NB4 (cell line): ENCODE measurements at regions not wholly inside any gene's neighbourhood (a gene's known extent, or its start where the extent isn't known, plus 50 kb on each side); places are given as distances from the start of the nearest gene placed in this dataset.

Experiments
- DNase-seq: peaks from one replicate; pipeline ENCODE4 v3.0.0; 2010; ENCODE audit warnings: low read depth
- H3K4me3 ChIP-seq: one replicate; pipeline ENCODE4 v1.5.1; 2011; ENCODE audit warnings: mild to moderate bottlenecking, low read depth, low read length, moderate library complexity
- MYC ChIP-seq: IDR thresholded peaks from 2 replicates; pipeline ENCODE4 v1.6.1; 2011; ENCODE audit warnings: low read depth, low read length
- POLR2A ChIP-seq: IDR thresholded peaks from 2 replicates; pipeline ENCODE4 v1.6.1; 2011; ENCODE audit warnings: mild to moderate bottlenecking; ENCODE audit not compliant: insufficient read length; ENCODE audit errors: extremely low read depth
- TF ChIP-seq, protein P1 (sequence below): IDR thresholded peaks from one replicate; pipeline ENCODE4 v1.5.1; 2012; ENCODE audit warnings: low read depth, low read length
- TF ChIP-seq, protein P2 (sequence below): IDR thresholded peaks from 2 replicates; pipeline ENCODE4 v1.6.1; 2011; ENCODE audit warnings: low read depth, low read length

DNA sequence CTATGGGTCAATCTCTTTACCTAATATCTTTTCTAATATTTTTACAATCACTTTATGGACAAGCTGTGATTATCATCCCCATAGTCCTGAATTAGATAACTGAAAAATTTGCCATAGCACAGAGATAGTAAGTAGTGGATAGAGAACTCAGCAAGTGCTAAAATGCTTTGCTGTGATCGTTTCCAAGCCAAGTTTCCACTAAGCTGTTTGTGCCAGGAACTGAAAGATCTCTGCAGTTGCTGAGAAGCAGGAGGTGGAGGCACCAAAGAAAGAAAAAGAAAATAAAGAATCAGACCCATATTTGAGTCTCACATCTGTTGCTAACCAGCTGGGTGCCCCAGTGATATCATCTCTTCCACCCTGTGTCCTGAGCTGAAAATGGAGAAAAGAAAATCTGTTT lies 605.6 kb upstream of the BOD1L1 start:
- no peak overlapping the region for H3K4me3 ChIP-seq
- TF ChIP-seq POLR2A, result no peak
- no peak for TF ChIP-seq MYC
- TF ChIP-seq, protein P1, sequence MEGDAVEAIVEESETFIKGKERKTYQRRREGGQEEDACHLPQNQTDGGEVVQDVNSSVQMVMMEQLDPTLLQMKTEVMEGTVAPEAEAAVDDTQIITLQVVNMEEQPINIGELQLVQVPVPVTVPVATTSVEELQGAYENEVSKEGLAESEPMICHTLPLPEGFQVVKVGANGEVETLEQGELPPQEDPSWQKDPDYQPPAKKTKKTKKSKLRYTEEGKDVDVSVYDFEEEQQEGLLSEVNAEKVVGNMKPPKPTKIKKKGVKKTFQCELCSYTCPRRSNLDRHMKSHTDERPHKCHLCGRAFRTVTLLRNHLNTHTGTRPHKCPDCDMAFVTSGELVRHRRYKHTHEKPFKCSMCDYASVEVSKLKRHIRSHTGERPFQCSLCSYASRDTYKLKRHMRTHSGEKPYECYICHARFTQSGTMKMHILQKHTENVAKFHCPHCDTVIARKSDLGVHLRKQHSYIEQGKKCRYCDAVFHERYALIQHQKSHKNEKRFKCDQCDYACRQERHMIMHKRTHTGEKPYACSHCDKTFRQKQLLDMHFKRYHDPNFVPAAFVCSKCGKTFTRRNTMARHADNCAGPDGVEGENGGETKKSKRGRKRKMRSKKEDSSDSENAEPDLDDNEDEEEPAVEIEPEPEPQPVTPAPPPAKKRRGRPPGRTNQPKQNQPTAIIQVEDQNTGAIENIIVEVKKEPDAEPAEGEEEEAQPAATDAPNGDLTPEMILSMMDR, result no peak
- TF ChIP-seq, protein P2, sequence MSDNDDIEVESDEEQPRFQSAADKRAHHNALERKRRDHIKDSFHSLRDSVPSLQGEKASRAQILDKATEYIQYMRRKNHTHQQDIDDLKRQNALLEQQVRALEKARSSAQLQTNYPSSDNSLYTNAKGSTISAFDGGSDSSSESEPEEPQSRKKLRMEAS, result no peak
- no peak for DNase-seq

DNA sequence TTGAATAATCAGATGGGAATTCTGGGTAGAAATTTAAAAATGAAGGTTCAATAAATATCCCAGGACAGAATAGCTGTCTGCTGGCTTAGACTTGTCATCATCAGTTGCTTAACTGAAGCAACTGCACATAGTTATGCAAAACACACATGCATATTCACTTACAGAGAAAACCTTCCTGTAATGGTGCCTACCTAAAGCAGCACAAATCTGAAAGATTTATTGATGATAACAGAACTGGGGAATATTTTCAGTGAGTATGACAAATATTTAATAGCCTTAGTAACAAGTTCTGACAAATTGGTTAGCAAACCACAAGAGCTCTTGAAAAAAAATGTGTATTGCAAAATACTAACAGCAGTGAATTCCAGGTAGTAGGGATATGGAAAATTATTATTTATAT lies 606.8 kb upstream of the BOD1L1 start:
- no peak overlapping the region for H3K4me3 ChIP-seq
- DNase-seq, result no peak
- TF ChIP-seq POLR2A (no peak), MYC (no peak)
- TF ChIP-seq, protein P1, result no peak
- TF ChIP-seq, protein P2, result no peak

DNA sequence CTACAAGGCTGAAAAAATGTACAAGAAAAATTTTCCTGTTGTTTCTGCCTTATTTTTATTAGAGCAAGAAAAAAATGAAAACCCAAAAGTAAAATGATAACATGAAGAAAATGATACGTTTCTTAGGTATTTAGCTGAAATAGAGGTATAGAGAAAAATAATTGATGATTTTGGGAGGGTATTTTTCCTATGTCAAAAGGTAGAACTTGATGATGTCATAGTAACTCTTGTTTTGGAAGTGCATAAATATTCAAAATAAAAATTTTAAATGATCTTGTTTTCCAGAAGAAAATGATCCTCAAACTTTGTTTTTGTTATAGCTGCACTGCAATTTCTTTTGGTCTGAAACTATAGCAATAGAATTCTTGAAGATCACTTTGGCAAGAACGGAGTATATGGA lies 608.8 kb upstream of the BOD1L1 start:
- TF ChIP-seq, protein P1, result no peak
- TF ChIP-seq, protein P2, result no peak
- TF ChIP-seq MYC, result no peak
- TF ChIP-seq POLR2A, result no peak
- H3K4me3 ChIP-seq, result no peak overlapping the region
- no peak for DNase-seq

DNA sequence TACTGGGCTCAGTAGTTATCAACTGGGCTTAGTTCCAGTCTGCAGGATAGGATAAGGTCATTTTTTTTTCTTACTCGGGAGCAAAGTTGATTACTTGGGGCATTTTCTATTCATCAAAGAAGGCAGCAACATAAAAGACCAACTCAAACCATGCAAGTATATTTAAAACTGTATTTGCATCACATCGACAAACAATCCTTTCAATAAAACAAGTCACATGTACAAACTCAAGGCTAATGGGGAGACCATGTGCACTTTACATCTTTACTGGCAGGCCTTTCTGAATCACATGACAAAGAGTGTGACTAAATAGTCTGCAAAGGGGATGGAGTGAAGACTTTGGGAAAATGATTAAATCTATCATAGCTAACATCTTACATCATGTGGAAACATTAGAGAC lies 610.4 kb upstream of the BOD1L1 start:
- no peak for TF ChIP-seq MYC
- TF ChIP-seq, protein P2, result no peak
- TF ChIP-seq POLR2A, result no peak
- TF ChIP-seq, protein P1, result no peak
- no peak overlapping the region for H3K4me3 ChIP-seq
- no peak for DNase-seq

DNA sequence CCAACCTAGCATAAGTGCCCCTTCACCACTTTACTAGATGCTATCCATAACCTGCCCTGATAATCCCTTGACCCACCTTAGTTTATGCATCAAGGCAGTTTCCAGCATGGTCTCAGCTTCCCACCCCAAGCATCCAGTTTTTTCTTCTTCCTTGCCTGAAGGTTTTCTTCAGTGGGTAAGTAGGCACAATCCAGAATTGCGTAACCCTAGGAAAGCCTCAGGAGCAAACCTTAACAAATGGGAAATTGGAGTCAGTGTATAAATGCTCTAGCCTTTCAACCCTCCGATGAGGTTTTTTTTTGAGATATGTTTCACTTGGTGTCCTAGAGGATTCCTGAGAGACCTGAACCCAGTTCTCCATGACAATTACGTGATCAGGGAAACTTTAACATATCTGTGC lies 614.0 kb upstream of the BOD1L1 start:
- H3K4me3 ChIP-seq, result no peak overlapping the region
- TF ChIP-seq, protein P2, result no peak
- TF ChIP-seq, protein P1, result no peak
- TF ChIP-seq POLR2A, result no peak
- no peak for TF ChIP-seq MYC
- no peak for DNase-seq

DNA sequence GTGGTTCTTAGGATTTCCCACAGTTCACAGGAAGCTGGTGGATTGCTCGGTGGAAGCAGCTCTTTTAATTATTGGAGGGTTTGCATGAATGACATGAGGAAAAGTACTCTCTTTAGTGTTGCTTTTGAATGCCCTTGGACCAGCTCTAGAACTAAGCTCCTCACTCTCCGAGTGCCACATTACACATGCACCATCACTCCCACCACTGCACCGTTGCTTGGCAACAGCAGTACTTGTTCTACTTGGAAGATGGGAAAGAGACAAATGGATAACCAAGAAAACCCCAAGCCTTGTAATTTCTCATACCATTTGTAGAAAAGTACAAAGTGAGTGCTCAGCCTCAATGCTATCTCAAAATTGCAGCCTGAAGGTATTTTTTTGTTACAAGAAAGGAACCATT lies 620.2 kb upstream of the BOD1L1 start:
- no peak for DNase-seq
- TF ChIP-seq MYC (no peak), POLR2A (no peak)
- TF ChIP-seq, protein P1, result no peak
- TF ChIP-seq, protein P2, result no peak

More for the DNA sequence above, 620.2 kb upstream of the BOD1L1 start:
- no peak overlapping the region for H3K4me3 ChIP-seq
